ENCODE measurements at regions not wholly inside any gene's neighbourhood (a gene's known extent, or its start where the extent isn't known, plus 50 kb on each side); places are given as distances from the start of the nearest gene placed in this dataset.

DNA sequence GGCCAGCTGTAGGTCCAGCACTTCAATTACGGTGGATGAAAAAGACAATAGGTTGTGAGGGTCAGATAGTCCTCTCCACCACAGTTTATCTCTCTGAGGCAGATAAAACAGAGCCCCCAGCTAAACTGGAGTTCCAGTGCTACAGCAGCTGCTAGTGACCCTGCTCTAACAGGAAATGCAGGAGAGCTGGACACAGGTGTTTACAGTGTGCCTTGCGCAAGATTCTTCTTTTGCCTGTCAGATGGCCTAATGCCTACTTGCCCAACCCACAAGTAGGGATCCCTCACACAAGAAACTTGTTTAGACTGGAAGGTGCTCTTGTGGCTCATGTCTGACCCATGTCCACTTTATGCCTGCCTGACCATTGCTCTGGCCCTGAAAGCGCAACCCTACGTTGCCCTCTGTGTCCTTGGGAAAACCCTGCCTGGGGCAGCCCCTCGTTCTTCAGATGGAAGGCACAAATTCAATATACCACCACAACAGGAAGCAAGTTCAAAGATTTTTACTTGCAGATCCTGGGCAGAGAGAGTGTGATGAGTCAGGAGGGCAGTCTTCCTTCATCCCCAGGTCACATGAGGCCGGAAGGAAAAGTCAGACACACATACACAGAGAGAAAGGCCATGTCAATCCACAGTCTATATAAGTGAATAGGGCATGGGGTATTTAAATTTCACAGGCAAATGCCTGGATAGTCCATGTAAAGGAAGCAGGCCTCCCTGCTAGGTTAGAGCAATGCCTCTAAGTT, 105.1 kb upstream of the ADGRL3 start (continued):
- TF ChIP-seq STAT6 (CRISPR knock-in tag; conservative IDR thresholded peaks at IDR 0.05; ENCODE audit: low read depth), result no peak
- no peak for TF ChIP-seq ATF1 (CRISPR knock-in tag; IDR thresholded peaks at IDR 0.05)
- TF ChIP-seq ZBTB43 (CRISPR knock-in tag; IDR thresholded peaks at IDR 0.05), result no peak
- TF ChIP-seq KAT7 (CRISPR knock-in tag; IDR thresholded peaks at IDR 0.05; ENCODE audit: borderline replicate concordance), result no peak
- no peak for TF ChIP-seq ZNF671 (CRISPR knock-in tag; IDR thresholded peaks at IDR 0.05)
- TF ChIP-seq ETV6 (CRISPR knock-in tag; IDR thresholded peaks at IDR 0.05), result no peak
- no peak for TF ChIP-seq TP53 (CRISPR knock-in tag; IDR thresholded peaks at IDR 0.05)
- no peak for TF ChIP-seq ESRRA (CRISPR knock-in tag; IDR thresholded peaks at IDR 0.05; ENCODE audit: borderline replicate concordance)
- TF ChIP-seq, protein P1, sequence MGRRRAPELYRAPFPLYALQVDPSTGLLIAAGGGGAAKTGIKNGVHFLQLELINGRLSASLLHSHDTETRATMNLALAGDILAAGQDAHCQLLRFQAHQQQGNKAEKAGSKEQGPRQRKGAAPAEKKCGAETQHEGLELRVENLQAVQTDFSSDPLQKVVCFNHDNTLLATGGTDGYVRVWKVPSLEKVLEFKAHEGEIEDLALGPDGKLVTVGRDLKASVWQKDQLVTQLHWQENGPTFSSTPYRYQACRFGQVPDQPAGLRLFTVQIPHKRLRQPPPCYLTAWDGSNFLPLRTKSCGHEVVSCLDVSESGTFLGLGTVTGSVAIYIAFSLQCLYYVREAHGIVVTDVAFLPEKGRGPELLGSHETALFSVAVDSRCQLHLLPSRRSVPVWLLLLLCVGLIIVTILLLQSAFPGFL (CRISPR knock-in tag; IDR thresholded peaks at IDR 0.05; ENCODE audit: borderline replicate concordance), result no peak
- no peak for TF ChIP-seq JUN (CRISPR knock-in tag; IDR thresholded peaks at IDR 0.05)
- TF ChIP-seq CREB1 (CRISPR knock-in tag; IDR thresholded peaks at IDR 0.05), result no peak
- TF ChIP-seq, protein P2, sequence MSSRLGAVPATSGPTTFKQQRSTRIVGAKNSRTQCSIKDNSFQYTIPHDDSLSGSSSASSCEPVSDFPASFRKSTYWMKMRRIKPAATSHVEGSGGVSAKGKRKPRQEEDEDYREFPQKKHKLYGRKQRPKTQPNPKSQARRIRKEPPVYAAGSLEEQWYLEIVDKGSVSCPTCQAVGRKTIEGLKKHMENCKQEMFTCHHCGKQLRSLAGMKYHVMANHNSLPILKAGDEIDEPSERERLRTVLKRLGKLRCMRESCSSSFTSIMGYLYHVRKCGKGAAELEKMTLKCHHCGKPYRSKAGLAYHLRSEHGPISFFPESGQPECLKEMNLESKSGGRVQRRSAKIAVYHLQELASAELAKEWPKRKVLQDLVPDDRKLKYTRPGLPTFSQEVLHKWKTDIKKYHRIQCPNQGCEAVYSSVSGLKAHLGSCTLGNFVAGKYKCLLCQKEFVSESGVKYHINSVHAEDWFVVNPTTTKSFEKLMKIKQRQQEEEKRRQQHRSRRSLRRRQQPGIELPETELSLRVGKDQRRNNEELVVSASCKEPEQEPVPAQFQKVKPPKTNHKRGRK (CRISPR knock-in tag; IDR thresholded peaks at IDR 0.05; ENCODE audit: borderline replicate concordance), result no peak
- TF ChIP-seq ELF4 (CRISPR knock-in tag; IDR thresholded peaks at IDR 0.05; ENCODE audit: low read depth), result no peak
- no peak for TF ChIP-seq SMAD3 (CRISPR knock-in tag; IDR thresholded peaks at IDR 0.05; ENCODE audit: borderline replicate concordance)

- POLR2A ChIA-PET, result interaction anchor here (0.5 kb wide), 1 partner anchor 28 kb away, joined by 4 read pairs; no protein-coding TSS in a partner anchor
- TF ChIP-seq USF1 (CRISPR knock-in tag; IDR thresholded peaks at IDR 0.05), result no peak
- no peak for TF ChIP-seq JAZF1 (CRISPR knock-in tag; IDR thresholded peaks at IDR 0.05)
- TF ChIP-seq, protein P3, sequence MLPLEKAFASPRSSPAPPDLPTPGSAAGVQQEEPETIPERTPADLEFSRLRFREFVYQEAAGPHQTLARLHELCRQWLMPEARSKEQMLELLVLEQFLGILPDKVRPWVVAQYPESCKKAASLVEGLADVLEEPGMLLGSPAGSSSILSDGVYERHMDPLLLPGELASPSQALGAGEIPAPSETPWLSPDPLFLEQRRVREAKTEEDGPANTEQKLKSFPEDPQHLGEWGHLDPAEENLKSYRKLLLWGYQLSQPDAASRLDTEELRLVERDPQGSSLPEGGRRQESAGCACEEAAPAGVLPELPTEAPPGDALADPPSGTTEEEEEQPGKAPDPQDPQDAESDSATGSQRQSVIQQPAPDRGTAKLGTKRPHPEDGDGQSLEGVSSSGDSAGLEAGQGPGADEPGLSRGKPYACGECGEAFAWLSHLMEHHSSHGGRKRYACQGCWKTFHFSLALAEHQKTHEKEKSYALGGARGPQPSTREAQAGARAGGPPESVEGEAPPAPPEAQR (CRISPR knock-in tag; IDR thresholded peaks at IDR 0.05), result no peak
- TF ChIP-seq KAT7 (CRISPR knock-in tag; IDR thresholded peaks at IDR 0.05; ENCODE audit: borderline replicate concordance), result no peak
- TF ChIP-seq, protein P4, sequence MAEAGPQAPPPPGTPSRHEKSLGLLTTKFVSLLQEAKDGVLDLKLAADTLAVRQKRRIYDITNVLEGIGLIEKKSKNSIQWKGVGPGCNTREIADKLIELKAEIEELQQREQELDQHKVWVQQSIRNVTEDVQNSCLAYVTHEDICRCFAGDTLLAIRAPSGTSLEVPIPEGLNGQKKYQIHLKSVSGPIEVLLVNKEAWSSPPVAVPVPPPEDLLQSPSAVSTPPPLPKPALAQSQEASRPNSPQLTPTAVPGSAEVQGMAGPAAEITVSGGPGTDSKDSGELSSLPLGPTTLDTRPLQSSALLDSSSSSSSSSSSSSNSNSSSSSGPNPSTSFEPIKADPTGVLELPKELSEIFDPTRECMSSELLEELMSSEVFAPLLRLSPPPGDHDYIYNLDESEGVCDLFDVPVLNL (CRISPR knock-in tag; IDR thresholded peaks at IDR 0.05; ENCODE audit: borderline replicate concordance, low read depth), result no peak
- TF ChIP-seq, protein P1 (CRISPR knock-in tag; IDR thresholded peaks at IDR 0.05; ENCODE audit: borderline replicate concordance), result no peak
- no peak for TF ChIP-seq CREB1 (CRISPR knock-in tag; IDR thresholded peaks at IDR 0.05)
- TF ChIP-seq IRF2 (CRISPR knock-in tag; IDR thresholded peaks at IDR 0.05; ENCODE audit: borderline replicate concordance, low read depth), result no peak
- H3K4me1 Mint-ChIP-seq, result peaks cover 20% of the 10 kb centered on the region
- ATAC-seq, result no peak
- no peak for DNase-seq (ENCODE audit: low spot score)
- CTCF ChIA-PET, result no interaction called here
- no peaks in the 10 kb centered on the region for H3K27me3 Mint-ChIP-seq (ENCODE audit: low read depth)
- peak overlapping the region; percentile 5 for H3K27ac Mint-ChIP-seq
- H3K36me3 Mint-ChIP-seq, result peaks cover 7% of the 10 kb centered on the region; the same call in 1 of the 2 replicates
- H3K9me3 Mint-ChIP-seq, result peaks cover 24% of the 10 kb centered on the region
- H3K4me3 Mint-ChIP-seq, result no peak overlapping the region
Measured at GRCh38 chr4:61128682-61129081, 71.4 kb upstream of the ADGRL3 start.

All from WTC11 (cell line).